SK-N-SH treated with all-trans-retinoic acid at 6 μM for 48 hours (cell line): ENCODE measurements at regions not wholly inside any gene's neighbourhood (a gene's known extent, or its start where the extent isn't known, plus 50 kb on each side); places are given as distances from the start of the nearest gene placed in this dataset.

Experiments
- CSRNP3 ChIP-seq: fragments of 250-450 bp; sonication (Bioruptor Pico); IDR thresholded peaks from 2 replicates; pipeline ENCODE4 v1.5.1; 2021; ENCODE audit warnings: mild to moderate bottlenecking, moderate library complexity
- TCF4 ChIP-seq: fragments of 250-450 bp; sonication (Bioruptor Pico); IDR thresholded peaks from 2 replicates; pipeline ENCODE4 v1.8.0; 2021; ENCODE audit warnings: mild to moderate bottlenecking, moderate library complexity, borderline replicate concordance
- TOX ChIP-seq: fragments of 250-450 bp; sonication (Bioruptor Pico); IDR thresholded peaks from 2 replicates; pipeline ENCODE4 v1.8.0; 2021; ENCODE audit warnings: mild to moderate bottlenecking, moderate library complexity, borderline replicate concordance
- ZC3H10 ChIP-seq: fragments of 250-450 bp; sonication (Bioruptor Pico); IDR thresholded peaks from 2 replicates; pipeline ENCODE4 v1.5.1; 2021; ENCODE audit warnings: mild to moderate bottlenecking, moderate library complexity

- TF ChIP-seq TOX (CRISPR knock-in tag), result no peak
- TF ChIP-seq CSRNP3, result no peak
- no peak for TF ChIP-seq TCF4 (CRISPR knock-in tag)
- no peak for TF ChIP-seq ZC3H10 (CRISPR knock-in tag)
Measured at GRCh38 chr14:100405760-100406455, 82.8 kb downstream of the SLC25A47 start.
